Left lung (tissue), 4 donors: ENCODE measurements at regions not wholly inside any gene's neighbourhood (a gene's known extent, or its start where the extent isn't known, plus 50 kb on each side); places are given as distances from the start of the nearest gene placed in this dataset.

ENCODE experiments used
- ATAC-seq: fragments of 200-7000 bp; cut with Tn5 transposase; one replicate; pipeline ENCODE4 v1.9.1; 2020; ENCODE audit warnings: moderate library complexity
- DNase-seq, 4 donors: peaks; one replicate each; pipeline ENCODE4 v3.0.0-alpha.2; 2013 to 2020
- H3K27ac ChIP-seq, 2 donors: fragments of 200-600 bp; sonication (generic) in 1 of 2; one replicate each; pipeline versions ENCODE4 v1.5.0 to v1.8.0; 2020 to 2021
- H3K27me3 ChIP-seq, 2 donors: fragments of 200-600 bp; sonication (generic) in 1 of 2; one replicate each; pipeline versions ENCODE4 v1.5.0 to v1.8.0; 2020 to 2021
- H3K36me3 ChIP-seq, 2 donors: fragments of 200-600 bp; sonication (generic) in 1 of 2; one replicate each; pipeline versions ENCODE4 v1.5.0 to v1.8.0; 2020 to 2021
- H3K4me1 ChIP-seq, 2 donors: fragments of 200-600 bp; one replicate each; pipeline ENCODE4 v1.8.0; 2021
- H3K4me3 ChIP-seq, 2 donors: fragments of 200-600 bp; sonication (generic) in 1 of 2; one replicate each; pipeline versions ENCODE4 v1.5.0 to v1.8.0; 2020 to 2021; ENCODE audit warnings: mild to moderate bottlenecking in 1 of 2
- H3K9me3 ChIP-seq, 2 donors: fragments of 200-600 bp; sonication (generic) in 1 of 2; one replicate each; pipeline versions ENCODE4 v1.5.0 to v1.8.0; 2020 to 2021
- intact Hi-C, 2 donors: fragments of 100-400 bp; cut with DNase I; formaldehyde crosslinking; loops; one replicate each; pipeline versions ENCODE4 v1.11.2 to v1.14.2; 2022
- TF ChIP-seq, protein P1 (sequence below), 2 donors: fragments of 200-600 bp; sonication (generic) in 1 of 2; IDR thresholded peaks; one replicate each; pipeline versions ENCODE4 v1.5.0 to v1.8.0; 2021; ENCODE audit warnings: antibody characterized with exemption in 2 of 2
- donor health status: DM: no; HTN: yes; CAD: no.
- donor health status: DM: no; HTN: no; CAD: no.

DNA sequence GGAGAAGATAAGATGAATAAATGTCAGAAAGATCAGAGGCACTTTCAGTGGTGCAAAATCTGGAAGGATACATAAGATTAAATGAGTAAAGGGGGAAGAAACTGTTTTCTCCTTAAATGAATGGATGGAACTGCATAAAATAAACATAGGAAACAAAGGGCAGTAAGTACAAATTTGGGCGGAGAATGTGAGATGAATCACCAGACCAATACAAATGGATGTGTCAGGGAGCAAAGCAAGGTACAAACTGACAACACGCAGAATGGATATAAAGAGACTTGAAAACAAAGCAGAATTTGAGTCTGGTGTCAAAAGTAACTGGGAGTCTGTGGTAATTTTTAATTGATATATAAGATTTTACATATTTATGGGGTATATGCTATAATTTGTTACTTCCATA, 175.3 kb upstream of the PCDH18 start:
- H3K27me3 ChIP-seq = no peaks in the 10 kb centered on the region
- H3K4me3 ChIP-seq = no peak overlapping the region
- no peaks in the 10 kb centered on the region for H3K36me3 ChIP-seq
- no peaks in the 10 kb centered on the region for H3K9me3 ChIP-seq
- ATAC-seq (no peak), DNase-seq (no peak)
- TF ChIP-seq, protein P1, sequence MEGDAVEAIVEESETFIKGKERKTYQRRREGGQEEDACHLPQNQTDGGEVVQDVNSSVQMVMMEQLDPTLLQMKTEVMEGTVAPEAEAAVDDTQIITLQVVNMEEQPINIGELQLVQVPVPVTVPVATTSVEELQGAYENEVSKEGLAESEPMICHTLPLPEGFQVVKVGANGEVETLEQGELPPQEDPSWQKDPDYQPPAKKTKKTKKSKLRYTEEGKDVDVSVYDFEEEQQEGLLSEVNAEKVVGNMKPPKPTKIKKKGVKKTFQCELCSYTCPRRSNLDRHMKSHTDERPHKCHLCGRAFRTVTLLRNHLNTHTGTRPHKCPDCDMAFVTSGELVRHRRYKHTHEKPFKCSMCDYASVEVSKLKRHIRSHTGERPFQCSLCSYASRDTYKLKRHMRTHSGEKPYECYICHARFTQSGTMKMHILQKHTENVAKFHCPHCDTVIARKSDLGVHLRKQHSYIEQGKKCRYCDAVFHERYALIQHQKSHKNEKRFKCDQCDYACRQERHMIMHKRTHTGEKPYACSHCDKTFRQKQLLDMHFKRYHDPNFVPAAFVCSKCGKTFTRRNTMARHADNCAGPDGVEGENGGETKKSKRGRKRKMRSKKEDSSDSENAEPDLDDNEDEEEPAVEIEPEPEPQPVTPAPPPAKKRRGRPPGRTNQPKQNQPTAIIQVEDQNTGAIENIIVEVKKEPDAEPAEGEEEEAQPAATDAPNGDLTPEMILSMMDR (IDR thresholded peaks at IDR 0.05) = no peak
- intact Hi-C loops = no loop called here
- no peak overlapping the region for H3K27ac ChIP-seq
- peaks cover 0 to 8% of the 10 kb centered on the region in 2 donors for H3K4me1 ChIP-seq

DNA sequence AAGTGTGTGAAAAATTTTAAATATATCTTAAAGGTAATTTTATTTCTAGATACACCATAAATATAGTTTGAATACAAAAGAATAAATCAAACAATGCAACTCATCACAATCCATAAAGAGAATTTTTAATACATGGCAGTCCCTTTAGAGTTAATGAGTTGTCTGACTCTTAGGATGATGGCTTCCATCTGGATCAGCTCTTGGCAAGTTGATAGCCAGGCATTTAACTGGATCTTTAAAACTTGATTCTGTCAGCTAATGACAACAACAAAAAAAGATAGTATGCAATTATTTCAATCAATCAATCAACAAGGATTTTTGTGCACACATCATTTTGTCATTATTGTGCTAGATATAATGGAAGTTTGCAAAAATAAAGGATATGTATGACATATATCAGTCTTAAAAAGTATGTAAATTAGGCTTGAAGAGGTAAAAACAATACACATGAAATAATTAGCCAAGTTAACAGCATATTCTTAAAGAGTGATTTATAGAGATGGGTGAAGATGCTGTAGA, 174.9 kb upstream of the PCDH18 start:
- intact Hi-C loops = no loop called here
- peaks cover 0 to 8% of the 10 kb centered on the region in 2 donors for H3K4me1 ChIP-seq

DNA sequence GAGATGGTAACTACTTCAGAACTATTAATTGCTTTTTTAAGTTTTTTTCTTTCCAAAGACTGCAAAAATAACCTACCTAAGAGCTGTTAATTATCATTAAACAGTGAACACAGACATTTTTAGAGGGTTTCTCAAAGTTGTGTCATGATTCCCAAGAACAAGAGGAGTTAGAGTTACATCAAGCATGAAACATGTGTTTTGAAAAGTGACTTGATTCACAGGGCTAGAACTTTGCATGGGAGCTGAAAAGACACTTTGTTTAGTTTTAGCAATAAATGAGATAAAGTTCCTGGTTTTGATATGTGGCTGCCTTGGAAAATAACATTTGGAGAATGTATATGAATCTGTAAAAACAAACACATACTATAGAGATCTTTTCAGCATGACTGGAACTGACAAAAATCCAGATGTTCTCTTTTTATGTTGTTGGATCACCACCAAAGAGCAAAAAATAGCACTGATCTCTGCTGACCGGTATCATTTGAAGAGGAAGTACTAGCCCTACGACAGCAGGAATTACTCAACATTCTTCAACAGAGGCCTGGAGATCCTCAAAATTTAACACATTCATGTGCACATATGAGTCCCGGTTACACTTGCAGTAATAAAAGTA, 173.0 kb upstream of the PCDH18 start:
- Histone ChIP-seq H3K27me3 (no peaks in the 10 kb centered on the region), H3K4me3 (no peak overlapping the region), H3K4me1 (peaks cover 0 to 8% of the 10 kb centered on the region in 2 donors), H3K36me3 (no peaks in the 10 kb centered on the region), H3K9me3 (no peaks in the 10 kb centered on the region), H3K27ac (peak overlapping the region in 1 of 2 donors; percentile 48)
- DNase-seq (peak in 2 of 4 donors; percentile 87 to 89), ATAC-seq (peak; percentile 69)
- TF ChIP-seq, protein P1 (IDR thresholded peaks at IDR 0.05) = no peak
- intact Hi-C loops = no loop called here

More for the DNA sequence above, 174.9 kb upstream of the PCDH18 start:
- DNase-seq (peak in 2 of 4 donors; percentile 48 to 54), ATAC-seq (no peak)
- no peaks in the 10 kb centered on the region for H3K36me3 ChIP-seq
- no peaks in the 10 kb centered on the region for H3K27me3 ChIP-seq
- H3K4me3 ChIP-seq = no peak overlapping the region
- TF ChIP-seq, protein P1 (IDR thresholded peaks at IDR 0.05) = no peak
- H3K27ac ChIP-seq = no peak overlapping the region
- no peaks in the 10 kb centered on the region for H3K9me3 ChIP-seq

DNA sequence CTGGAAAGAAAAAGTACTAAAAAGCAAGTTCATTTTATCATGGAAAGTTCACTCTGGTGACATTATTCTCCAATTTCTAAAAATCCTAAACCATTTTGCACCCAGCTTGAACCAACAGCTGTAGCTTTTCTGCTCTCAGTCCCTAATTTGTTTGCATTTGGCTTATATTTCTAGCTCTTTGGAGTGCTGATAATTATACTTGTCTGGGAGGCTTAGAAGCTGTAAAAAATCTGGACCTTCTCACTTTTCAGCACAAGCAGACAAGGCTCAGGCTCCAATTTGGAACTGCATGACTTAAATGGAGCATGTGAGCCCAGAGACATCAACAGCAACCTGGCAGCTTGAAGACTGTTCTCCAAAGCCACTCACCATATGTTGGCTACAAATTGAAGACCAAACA, 170.9 kb upstream of the PCDH18 start:
- Histone ChIP-seq H3K36me3 (no peaks in the 10 kb centered on the region), H3K27ac (no peak overlapping the region), H3K9me3 (no peaks in the 10 kb centered on the region), H3K4me1 (peaks cover 0 to 8% of the 10 kb centered on the region in 2 donors), H3K27me3 (no peaks in the 10 kb centered on the region), H3K4me3 (no peak overlapping the region)
- ATAC-seq (peak; percentile 54), DNase-seq (peak in 2 of 4 donors; percentile 91 to 93)
- TF ChIP-seq, protein P1 (IDR thresholded peaks at IDR 0.05) = no peak
- intact Hi-C loops = no loop called here

DNA sequence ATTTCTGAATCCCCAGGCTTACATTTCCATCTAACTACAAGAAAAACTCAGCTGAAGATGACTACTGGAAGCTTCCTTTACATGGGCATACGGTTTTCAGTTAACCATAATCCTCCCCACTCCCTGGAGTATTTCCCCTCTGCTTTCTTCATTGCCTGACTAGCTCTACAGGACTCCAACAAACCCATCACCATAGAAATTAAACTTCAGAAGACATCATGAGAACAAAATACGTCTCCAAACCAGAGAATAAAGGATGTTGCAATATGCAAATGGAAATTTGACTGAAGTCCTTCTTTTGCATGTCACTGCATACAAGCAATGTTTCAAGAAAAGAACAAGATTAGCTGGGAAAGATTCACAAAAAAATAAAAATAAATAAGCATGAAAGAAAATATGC, 170.2 kb upstream of the PCDH18 start:
- Histone ChIP-seq H3K4me1 (peaks cover 0 to 8% of the 10 kb centered on the region in 2 donors), H3K4me3 (no peak overlapping the region), H3K27me3 (no peaks in the 10 kb centered on the region), H3K27ac (no peak overlapping the region), H3K9me3 (no peaks in the 10 kb centered on the region), H3K36me3 (no peaks in the 10 kb centered on the region)
- intact Hi-C loops = no loop called here
- no peak for ATAC-seq
- TF ChIP-seq, protein P1 (IDR thresholded peaks at IDR 0.05) = no peak
- no peak for DNase-seq
